Ramos (cell line): ENCODE measurements at regions not wholly inside any gene's neighbourhood (a gene's known extent, or its start where the extent isn't known, plus 50 kb on each side); places are given as distances from the start of the nearest gene placed in this dataset.

ENCODE experiments used
- in situ Hi-C: fragments of 300-500 bp; cut with MboI; formaldehyde crosslinking; loops from one replicate; pipeline ENCODE4 v1.14.3; 2022; ENCODE audit warnings: low sequenced_read_pairs; ENCODE audit not compliant: unreplicated experiment

DNA sequence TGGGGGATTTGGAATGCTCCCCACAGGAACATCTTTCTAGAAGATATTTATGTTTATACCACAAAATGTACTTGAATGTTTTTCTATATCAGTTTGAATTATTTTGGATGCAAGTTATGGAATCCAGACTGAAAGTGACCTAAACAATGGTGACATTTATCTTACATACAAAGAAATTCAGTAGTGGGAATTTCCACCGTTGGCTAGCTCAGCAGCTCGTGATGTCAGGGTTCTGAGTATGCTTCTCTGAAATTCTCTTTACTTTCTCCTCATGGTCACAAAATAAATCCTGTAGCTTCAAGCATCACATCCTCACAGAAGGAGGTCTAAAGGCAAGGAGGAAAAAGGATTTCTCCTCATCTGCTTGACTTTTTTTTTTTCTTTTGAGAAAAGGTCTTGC is 105.3 kb downstream of the AKAIN1 start:
- in situ Hi-C loops, result no loop called here

DNA sequence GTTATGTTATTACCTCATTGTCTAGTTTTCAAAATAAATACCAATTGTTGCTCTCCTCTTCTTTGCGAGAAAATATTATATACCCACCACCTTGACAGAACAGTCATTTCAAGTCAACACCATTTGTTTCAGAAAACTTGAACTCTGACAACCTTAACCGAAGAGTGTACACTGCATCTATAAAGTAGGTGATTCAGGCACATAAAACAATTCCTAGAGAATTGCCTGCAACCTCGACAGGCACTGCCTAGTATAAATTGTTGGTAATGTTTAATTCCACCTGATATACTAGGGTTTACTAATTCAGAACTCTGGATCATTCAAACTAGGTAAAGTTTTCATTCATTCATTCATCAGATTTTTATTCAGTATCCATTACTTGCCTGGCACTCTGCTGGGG is 121.8 kb downstream of the AKAIN1 start:
- in situ Hi-C loops, result no loop called here

DNA sequence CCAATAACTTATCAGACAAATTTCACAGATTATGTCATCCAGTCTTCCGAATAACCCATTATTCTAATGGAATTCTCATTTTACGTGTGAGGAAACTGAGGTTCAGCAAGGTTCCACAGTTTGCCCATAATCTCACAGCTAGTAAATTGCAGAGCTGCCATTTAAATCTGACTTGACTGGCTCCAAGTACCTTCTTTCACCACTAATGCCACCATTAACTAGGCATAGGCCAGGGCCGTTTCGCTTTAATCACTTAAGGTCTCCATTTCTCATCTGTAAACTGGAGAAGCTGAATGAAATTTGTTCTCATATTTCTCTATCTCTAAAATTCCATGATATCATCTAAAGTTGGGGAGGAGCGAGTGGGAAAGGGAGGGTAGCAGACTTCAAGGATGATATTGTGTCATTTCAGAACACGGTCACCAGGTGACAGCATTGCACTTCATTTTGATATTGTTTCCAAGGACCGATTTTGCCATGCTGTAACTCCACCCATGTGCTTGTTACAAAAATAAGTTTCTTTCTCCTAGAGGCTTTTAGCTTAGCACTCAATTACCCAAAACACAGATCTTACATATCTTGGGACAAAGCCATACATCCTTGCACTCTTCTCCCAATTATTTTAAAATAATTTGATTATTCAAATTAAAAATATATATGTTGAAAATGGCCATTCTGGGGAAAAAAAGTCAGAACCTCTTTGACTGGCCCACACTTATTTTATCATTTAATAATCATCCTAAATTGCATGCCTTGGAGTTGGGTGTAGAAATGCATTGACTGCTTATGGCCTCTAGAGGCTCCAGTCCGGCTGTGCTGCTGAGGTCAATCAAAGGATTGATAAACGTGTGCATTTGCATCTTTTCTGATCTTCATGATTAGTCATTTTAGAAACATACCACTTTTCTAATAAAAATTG is 123.8 kb downstream of the AKAIN1 start:
- in situ Hi-C loops, result loop anchor here (25.0 kb wide), 1 partner anchor 1439 kb away; no protein-coding TSS in a partner anchor

DNA sequence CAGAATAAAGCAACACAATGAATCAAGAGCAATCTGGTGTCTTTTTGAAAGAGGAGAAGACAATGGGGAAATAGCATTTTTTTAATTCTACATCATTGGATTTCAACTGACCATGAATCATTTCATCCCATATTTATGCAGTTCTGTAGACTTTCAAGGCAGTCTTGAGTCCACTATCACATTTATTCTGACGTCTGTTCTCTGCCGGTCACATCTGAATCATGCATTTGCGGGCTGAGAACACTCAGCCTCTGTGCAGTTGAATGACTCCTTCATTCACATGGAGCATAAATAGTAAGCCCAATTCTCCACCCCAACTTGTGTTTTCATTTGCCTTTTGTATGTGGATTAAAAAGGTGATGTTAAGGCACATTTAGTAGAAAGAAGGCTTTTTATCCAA is 128.2 kb downstream of the AKAIN1 start:
- in situ Hi-C loops, result loop anchor here (25.0 kb wide), 1 partner anchor 1443 kb away; no protein-coding TSS in a partner anchor

DNA sequence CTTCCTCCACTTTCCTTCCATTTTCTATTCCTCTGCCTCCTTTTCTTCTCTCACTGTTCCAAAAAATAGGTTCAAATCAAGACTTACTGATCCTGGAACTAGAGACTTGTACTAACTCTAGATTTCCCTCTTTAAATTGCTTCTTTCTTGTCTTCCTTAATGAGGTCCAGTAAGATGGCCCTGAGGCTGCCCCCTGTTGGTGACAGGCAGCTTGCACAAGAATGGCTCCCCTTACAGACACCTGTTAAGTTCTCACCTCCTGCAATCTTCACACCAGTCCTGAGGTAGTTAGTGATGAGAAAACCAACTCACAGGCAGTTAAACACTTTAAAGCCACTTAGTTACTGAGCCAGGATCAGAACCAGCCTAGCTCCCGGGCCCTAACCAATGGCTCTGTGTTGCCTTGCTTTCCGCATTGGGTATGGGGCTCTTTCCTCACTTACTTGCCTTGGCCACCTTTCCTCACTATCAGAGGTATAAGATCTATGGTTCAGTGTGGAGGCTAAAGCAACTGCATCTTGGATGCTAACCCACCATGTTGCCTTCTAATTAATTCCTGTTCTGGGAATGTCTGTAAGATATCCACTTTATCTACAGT is 130.6 kb downstream of the AKAIN1 start:
- in situ Hi-C loops, result loop anchor here (25.0 kb wide), 1 partner anchor 1446 kb away; no protein-coding TSS in a partner anchor

DNA sequence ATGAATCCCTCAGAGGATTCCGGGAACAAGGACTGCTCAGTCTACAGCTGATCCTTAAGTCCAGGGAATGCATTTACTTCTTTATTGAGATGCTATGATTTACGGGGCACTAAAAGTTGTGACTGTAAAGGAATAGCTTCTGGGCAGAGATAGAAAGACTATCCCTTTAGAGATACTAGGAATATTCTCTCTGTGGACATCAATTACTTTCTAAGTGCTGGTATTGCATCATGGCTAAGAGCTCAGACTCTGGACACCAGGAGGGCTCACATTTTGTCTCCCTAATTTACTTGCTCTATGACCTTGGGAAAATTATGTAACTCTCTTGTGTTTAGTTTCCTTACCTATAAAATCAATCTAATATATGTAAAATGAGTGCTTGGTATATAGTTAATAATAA is 131.4 kb downstream of the AKAIN1 start:
- in situ Hi-C loops, result loop anchor here (25.0 kb wide), 1 partner anchor 1447 kb away; no protein-coding TSS in a partner anchor

DNA sequence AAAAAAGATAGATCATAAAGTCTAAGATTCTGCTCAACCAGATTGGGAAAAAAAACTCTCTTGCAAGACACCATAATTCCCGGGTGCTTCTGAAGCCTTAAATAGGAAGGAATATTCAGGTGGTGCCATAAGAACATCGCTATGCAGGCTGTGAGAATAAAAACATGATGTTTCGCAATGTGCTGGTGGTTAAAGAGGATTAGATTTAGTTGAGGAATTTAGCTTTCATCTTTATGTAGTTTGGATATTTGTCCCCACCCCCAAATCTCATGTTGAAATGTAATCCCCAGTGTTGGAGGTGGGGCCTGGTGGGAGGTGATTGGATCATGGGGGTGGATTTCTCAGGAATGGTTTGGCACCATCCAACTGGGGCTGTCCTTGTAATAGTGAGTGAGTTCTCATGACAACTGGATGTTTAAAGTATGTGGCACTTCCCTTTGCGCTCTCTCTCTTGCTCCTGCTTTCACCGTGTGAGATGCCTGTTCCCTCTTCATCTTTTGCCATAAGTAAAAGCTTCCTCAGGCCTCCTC is 132.2 kb downstream of the AKAIN1 start:
- in situ Hi-C loops, result loop anchor here (25.0 kb wide), 1 partner anchor 1447 kb away; no protein-coding TSS in a partner anchor

DNA sequence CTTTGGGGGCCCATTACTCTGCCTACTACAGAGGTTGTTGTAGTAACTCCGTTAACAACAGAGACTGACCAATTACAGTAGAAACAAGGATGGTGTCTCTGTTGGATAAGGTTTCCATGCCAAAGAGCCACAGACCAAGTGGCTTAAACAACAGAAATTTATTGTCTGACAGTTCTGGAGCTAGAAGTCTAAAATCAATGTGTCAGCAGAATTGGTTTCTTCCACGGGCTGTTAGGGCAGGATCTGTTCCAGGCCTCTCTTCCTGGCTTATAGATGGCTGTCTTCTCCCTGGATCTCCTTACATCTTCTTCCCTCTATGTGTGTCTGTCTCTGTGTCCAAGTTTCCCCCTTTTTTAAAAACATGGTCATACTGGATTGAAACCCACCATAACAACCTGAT is 135.3 kb downstream of the AKAIN1 start:
- in situ Hi-C loops, result loop anchor here (25.0 kb wide), 1 partner anchor 1451 kb away; no protein-coding TSS in a partner anchor

DNA sequence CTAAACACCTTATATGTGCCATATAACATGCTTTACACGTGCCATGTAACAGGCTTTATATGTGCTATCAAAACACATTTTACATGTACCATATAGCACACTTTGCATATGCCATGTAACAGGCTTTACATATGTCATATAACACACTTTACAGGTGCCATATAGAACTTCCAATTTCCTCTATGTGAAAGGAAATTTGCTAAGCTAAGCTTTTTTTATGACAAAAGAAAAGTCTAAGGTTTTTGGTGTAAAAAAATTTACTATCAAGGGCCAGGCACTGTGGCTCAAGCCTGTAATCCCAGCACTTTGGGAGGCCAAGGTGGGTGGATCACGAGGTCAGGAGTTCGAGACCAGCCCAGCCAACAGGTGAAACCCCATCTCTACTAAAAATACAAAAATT is 136.5 kb downstream of the AKAIN1 start:
- in situ Hi-C loops, result loop anchor here (25.0 kb wide), 1 partner anchor 1452 kb away; no protein-coding TSS in a partner anchor

DNA sequence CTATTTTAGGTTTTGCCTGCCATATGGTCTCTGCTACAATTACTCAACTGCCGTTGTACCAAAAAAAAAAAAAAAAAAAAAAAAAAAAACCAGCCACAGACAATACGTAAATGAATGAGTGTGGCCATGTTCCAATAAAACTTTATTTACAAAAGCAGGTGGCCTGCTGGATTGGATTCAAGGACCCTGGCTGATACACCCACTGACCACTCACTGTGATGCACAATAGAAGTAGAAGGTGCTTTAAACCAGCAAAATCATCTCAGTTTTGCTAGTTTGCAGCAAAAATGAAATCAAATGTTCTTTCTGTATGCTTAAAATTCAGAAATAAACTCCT is 137.4 kb downstream of the AKAIN1 start:
- in situ Hi-C loops, result loop anchor here (10.0 to 25.0 kb wide), 2 partner anchors 955 to 1453 kb away; no protein-coding TSS in a partner anchor

DNA sequence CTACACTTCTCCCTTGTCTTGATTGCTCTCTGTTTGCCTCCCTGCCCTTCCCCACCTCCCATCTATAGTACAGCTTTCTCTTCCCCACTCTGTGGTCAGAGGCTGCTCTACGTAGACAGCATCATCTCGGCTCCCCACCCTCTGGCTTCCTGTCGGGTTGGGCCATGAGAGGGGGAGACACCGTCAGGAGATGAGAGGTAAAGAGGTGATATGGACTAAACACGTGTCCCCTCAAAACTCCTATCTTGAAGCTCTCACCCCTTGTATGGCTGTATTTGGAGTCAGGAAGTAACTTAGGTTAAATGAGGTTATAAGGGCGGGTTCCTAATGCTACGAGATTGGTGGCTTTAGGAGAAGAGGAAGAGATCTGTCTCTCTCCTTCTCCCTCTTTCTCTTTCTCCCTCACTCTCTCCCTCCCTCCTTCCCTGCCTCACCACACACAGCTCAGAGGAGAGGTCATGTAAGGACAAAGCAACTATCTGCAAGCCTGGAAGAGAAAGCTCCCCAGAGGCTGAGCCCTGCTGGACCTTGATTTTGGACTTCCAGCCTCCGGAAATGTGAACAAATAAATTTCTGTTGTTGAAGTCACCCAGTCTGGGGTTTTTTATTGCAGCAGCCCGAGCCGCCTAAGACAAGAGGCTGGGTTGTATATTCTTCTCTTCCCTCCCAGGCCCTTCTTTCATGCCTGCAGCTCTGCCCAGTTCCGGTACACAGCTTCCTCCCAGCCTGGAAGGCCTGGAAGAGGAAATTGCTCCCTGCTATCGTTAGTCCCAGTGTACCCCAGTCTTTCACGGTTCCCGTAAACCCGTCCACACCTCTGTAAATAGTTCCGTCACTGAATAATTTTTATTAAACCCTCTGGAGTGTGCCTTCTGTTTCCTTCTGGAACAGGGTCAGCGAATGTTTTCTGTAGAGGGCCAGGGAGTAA is 138.0 kb downstream of the AKAIN1 start:
- in situ Hi-C loops, result loop anchor here (10.0 to 25.0 kb wide), 2 partner anchors 954 to 1453 kb away; no protein-coding TSS in a partner anchor

DNA sequence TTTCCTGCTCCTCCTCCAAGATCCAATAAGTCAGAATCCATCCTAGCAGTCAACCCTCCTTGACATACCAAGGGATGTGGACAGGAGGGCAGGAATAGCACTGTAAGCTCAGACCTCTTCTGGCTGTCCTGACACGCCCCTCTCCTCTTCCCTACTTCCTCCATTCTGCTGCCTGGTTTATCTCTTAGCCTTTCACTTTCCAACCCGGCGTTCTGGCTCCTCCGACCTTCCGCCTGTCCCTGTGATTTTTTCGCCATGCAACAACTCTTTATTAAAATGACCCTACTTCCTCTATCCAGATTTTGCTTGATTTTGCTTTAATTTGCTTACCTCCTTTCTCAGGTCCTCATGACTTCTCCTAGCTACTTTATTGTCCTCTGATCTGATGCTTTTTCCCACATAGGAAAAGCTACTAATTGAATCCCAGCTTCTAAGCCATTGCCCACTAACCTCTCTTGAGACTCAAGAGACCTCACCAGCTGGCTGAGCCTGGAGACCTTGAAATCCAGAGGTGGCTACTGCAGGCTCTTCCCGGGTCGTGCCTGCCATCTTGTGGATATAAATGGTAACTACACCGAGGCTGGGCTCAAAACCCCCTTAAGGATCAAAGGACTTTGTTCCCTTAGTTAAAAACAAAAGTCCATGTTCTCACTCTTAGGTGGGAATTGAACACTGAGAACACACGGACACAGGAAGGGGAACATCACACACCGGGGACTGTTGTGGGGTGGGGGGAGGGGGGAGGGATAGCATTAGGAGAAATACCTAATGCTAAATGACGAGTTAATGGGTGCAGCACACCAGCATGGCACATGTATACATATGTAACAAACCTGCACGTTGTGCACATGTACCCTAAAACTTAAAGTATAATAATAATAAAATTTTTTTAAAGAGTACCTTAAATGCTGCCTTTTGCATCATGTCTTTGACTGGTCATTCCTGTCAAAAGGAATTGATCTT is 139.4 kb downstream of the AKAIN1 start:
- in situ Hi-C loops, result loop anchor here (10.0 to 25.0 kb wide), 2 partner anchors 953 to 1455 kb away; no protein-coding TSS in a partner anchor

DNA sequence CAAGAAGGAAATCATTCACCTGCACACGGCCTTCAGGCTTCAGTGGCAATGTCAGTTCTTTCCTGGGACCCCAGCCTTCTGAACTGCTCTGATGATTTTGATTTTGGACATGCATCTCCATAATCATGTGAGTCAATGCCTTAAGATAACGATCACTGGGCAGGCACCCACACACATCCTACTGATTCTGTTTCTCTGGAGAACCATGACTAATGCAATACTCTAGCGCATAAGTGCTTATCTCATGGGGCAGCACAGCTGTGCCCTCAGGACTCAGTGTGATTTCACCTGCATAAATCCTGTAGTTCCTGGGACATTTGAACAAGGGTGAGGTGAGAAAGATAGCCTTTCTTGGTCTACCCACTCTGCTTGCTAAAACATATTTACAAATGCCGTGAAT is 144.6 kb downstream of the AKAIN1 start:
- in situ Hi-C loops, result loop anchor here (10.0 to 25.0 kb wide), 2 partner anchors 948 to 1460 kb away; no protein-coding TSS in a partner anchor

DNA sequence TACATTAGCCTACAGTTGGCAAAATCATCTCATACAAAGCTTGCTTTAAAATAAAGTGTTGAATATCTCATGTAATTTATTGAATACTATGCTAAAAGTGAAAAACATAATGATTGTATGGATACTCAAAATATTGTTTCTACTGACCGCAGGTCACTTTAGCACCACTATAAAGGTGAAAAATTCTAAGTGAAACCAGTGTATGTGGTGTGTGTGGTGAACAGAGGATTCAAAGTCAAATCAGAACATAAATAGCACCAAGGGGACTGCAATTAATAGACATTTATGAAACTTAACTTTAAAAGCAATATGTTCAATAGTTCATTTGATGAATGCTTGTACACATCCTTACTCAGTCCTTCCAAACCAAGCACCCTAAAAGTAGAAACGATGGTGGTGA is 145.8 kb downstream of the AKAIN1 start:
- in situ Hi-C loops, result loop anchor here (10.0 to 25.0 kb wide), 2 partner anchors 946 to 1461 kb away; no protein-coding TSS in a partner anchor

DNA sequence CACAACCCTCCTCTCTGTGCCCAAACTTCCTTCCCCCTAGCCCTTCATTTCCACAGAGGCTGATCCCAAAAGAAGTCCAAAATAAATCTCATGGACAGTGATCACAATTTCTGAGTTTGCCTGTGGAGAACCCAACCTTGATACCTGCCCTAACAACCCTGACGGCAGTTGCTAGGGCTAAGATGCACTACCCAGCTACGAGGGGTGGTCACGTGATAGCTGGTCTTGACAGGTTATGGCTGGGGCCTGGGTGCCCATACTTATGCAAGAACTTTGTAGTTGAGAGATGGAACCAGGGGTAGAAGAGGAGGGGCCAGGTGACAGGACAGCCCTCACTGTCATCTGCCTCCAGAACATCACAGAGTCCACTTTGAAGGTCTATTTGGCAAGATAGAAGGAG is 147.9 kb downstream of the AKAIN1 start:
- in situ Hi-C loops, result no loop called here

DNA sequence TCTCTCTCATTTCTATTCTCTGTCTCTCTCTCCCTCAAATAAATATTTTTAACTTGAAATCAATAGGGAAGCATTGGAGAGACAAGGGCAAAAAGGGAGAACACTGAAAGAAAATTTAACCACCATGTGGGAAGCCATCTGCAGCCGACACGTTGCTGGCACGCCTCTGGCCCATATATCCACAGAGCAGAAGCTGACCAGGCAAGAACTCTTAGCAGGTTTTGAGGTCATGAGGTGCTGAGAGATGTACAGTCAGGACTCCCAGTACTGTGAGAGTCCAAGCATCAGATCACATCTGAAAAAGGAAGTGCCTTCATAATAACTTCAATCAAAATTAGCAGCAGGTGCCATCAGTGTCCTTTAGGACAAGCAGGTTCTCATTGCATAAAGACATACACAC is 156.6 kb downstream of the AKAIN1 start:
- in situ Hi-C loops, result no loop called here

DNA sequence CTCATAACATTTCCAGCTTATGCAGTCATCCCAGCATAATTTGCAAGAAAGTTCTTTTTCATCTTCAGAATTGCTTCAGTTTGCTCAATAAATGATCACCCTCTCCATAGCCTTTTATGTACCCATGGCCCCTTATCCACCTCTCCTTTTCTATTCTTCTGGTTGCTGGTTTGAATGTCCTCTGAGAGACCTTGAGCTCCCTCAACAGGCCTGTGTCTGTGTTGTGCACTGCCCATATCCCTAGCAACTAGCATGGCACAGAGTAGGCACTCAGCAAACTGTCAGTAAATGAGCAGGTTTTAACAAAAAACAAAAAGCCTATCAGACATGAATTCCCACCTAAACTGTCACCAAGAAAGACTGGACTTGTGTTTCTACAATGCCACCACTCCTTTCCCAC is 160.5 kb downstream of the AKAIN1 start:
- in situ Hi-C loops, result no loop called here

DNA sequence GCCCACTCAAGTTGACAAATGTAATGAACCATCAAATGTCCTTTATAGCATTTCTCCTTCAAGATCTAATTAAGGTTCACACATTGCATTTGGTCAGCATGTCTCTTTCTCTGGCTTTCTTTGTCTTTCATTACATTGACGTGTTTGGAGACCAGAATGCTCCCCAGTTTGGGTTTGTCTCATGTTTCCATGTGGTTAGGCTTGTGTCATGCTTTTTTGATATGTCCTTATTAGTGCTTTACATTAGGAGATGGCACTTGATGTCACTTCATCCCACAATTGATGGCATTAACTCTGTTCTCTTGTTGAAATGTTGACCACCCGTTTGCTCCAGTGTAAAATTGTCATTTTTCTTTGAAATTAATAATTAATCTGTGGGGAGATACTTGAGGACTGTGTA is 165.8 kb downstream of the AKAIN1 start:
- in situ Hi-C loops, result no loop called here

DNA sequence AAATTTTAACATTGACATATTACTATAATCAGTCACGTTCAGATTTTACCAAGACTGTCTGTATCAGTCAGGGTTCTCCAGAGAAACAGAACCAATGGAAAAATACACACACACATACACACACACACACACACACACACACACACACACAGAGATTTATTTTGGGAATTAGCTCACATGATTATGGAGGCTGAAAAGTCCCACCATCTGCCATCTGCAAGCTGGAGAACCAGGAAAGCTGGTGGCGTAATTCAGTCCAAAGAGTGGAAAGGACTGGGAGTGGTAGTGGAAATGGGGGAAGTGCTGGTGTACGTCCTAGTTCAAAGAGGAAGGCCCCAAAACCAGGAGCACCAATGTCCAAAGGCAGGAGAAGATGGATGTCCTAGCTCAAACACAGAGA is 166.4 kb downstream of the AKAIN1 start:
- in situ Hi-C loops, result no loop called here
